HS-27A (cell line): ENCODE measurements at regions not wholly inside any gene's neighbourhood (a gene's known extent, or its start where the extent isn't known, plus 50 kb on each side); places are given as distances from the start of the nearest gene placed in this dataset.

Experiments
- DNase-seq: peaks from one replicate; pipeline ENCODE4 v3.0.0-alpha.2; 2012; ENCODE audit warnings: low read depth, missing footprints

GRCh38 chr6:2535506-2535905 is 215.2 kb downstream of the MYLK4 start:
- no peak for DNase-seq

GRCh38 chr6:2534406-2535042 is 216.2 kb downstream of the MYLK4 start:
- no peak for DNase-seq

GRCh38 chr6:2531426-2532215 is 219.1 kb downstream of the MYLK4 start:
- no peak for DNase-seq

GRCh38 chr6:2529211-2529719 is 221.5 kb downstream of the MYLK4 start:
- DNase-seq: no peak

- DNase-seq: no peak
Measured at GRCh38 chr6:2528156-2528555, 222.6 kb downstream of the MYLK4 start.

- no peak for DNase-seq
Measured at GRCh38 chr6:2526766-2527165, 224.0 kb downstream of the MYLK4 start.

GRCh38 chr6:2524090-2524489 is 226.6 kb downstream of the MYLK4 start:
- no peak for DNase-seq

GRCh38 chr6:2523061-2523460 is 227.7 kb downstream of the MYLK4 start:
- DNase-seq: no peak

- no peak for DNase-seq
Measured at GRCh38 chr6:2522521-2522920, 228.2 kb downstream of the MYLK4 start.

GRCh38 chr6:2517855-2518473 is 232.8 kb downstream of the MYLK4 start:
- DNase-seq: no peak

GRCh38 chr6:2517401-2517800 is 233.3 kb downstream of the MYLK4 start:
- DNase-seq: no peak

GRCh38 chr6:2516059-2516458 is 234.7 kb downstream of the MYLK4 start:
- no peak for DNase-seq

- no peak for DNase-seq
Measured at GRCh38 chr6:2514965-2515543, 235.7 kb downstream of the MYLK4 start.

- no peak for DNase-seq
Measured at GRCh38 chr6:2512802-2513201, 237.9 kb downstream of the MYLK4 start.

GRCh38 chr6:2510316-2510715 is 240.4 kb downstream of the MYLK4 start:
- DNase-seq: no peak

GRCh38 chr6:2509711-2510110 is 241.0 kb downstream of the MYLK4 start:
- no peak for DNase-seq

- no peak for DNase-seq
Measured at GRCh38 chr6:2508071-2508470, 242.7 kb downstream of the MYLK4 start.

- no peak for DNase-seq
Measured at GRCh38 chr6:2507521-2508037, 243.1 kb downstream of the MYLK4 start.

GRCh38 chr6:2507016-2507415 is 243.7 kb downstream of the MYLK4 start:
- no peak for DNase-seq

- no peak for DNase-seq
Measured at GRCh38 chr6:2505624-2506023, 245.1 kb downstream of the MYLK4 start.

- DNase-seq: no peak
Measured at GRCh38 chr6:2504495-2505064, 246.1 kb downstream of the MYLK4 start.
